Ectodermal cell (in vitro differentiated cells): ENCODE measurements at regions not wholly inside any gene's neighbourhood (a gene's known extent, or its start where the extent isn't known, plus 50 kb on each side); places are given as distances from the start of the nearest gene placed in this dataset.

Experiments used
- H3K27ac ChIP-seq: 2 replicates; pipeline ENCODE4 v1.7.0; 2013; ENCODE audit warnings: mild to moderate bottlenecking, low read depth, low read length; ENCODE audit not compliant: insufficient read depth, poor library complexity, severe bottlenecking
- H3K27me3 ChIP-seq: 2 replicates; pipeline ENCODE4 v1.7.0; 2013; ENCODE audit warnings: mild to moderate bottlenecking, low read length; ENCODE audit not compliant: insufficient read depth, control insufficient read depth, poor library complexity, severe bottlenecking
- H3K36me3 ChIP-seq: one replicate; pipeline ENCODE4 v1.7.0; 2013; ENCODE audit warnings: low read length; ENCODE audit not compliant: control insufficient read depth, insufficient read depth
- H3K4me1 ChIP-seq: one replicate; pipeline ENCODE4 v1.7.0; 2013; ENCODE audit warnings: low read length; ENCODE audit not compliant: control insufficient read depth, insufficient read depth
- H3K4me3 ChIP-seq: 2 replicates; pipeline ENCODE4 v1.7.0; 2013; ENCODE audit warnings: low read depth, low read length, control low read depth; ENCODE audit not compliant: insufficient read depth
- H3K9me3 ChIP-seq: 2 replicates; pipeline ENCODE4 v1.7.0; 2013; ENCODE audit warnings: mild to moderate bottlenecking, low read length, moderate library complexity; ENCODE audit not compliant: control insufficient read depth
- WGBS, 2 experiments: methylation state at CpG; one replicate each; pipeline ENCODE4 v1.1.7; 2013; ENCODE audit warnings: missing lambda C conversion rate in 2 of 2; 5-methylcytosine and 5-hydroxymethylcytosine counted together

GRCh38 chr16:26276289-26276688, 584.5 kb downstream of the HS3ST4 start:
- Histone ChIP-seq H3K27me3 (no peaks in the 10 kb centered on the region), H3K4me3 (no peak overlapping the region), H3K27ac (no peak overlapping the region), H3K4me1 (no peaks in the 10 kb centered on the region), H3K36me3 (no peaks in the 10 kb centered on the region), H3K9me3 (peaks cover 3% of the 10 kb centered on the region)
- 90 to 96% methylated on average over 4 of the region's 4 CpGs for WGBS, 2 experiments

DNA sequence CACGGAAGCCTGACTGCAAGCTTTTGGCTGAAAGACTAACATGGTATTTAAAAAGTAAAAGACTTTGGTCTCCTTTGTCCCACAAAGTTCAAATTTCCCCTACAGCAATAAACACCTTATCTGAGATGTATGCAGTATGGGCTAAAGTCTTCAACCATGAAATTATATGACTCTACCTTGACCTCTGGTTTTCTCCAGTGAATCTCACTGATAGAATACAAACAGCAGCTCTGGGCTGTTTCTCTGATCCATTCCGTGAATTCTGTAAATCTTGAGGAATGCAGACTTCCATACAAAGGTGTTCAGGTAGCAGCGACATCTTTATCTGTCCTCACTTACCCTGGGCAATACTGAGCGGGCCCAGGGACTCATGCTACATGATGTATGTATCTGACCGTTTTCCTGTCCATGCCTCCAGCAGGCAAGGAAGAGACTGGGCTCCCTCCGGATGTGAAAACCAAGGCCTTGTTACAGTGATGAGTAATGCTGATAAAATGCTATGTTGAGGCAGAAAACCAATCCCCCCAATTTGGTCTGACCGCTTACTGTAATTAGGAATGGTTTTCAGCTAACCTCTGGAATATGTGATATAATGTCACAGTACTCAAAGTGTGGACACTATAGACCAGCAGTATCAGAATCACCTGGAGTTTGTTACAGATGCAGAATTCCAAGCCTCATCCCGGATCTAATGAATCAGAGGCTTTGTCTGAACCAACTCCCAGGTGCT, 589.8 kb downstream of the HS3ST4 start:
- Histone ChIP-seq H3K36me3 (no peaks in the 10 kb centered on the region), H3K4me3 (no peak overlapping the region), H3K4me1 (no peaks in the 10 kb centered on the region), H3K27me3 (no peaks in the 10 kb centered on the region), H3K9me3 (peaks cover 3% of the 10 kb centered on the region), H3K27ac (no peak overlapping the region)
- WGBS, 2 experiments, result 80 to 81% methylated on average over 8 of the region's 8 CpGs

- WGBS, 2 experiments, result 84 to 86% methylated on average over 12 of the region's 12 CpGs
- Histone ChIP-seq H3K36me3 (no peaks in the 10 kb centered on the region), H3K9me3 (no peaks in the 10 kb centered on the region), H3K27ac (no peak overlapping the region), H3K4me3 (no peak overlapping the region), H3K4me1 (no peaks in the 10 kb centered on the region), H3K27me3 (no peaks in the 10 kb centered on the region)
Observed at GRCh38 chr16:26295625-26296304, 604.0 kb downstream of the HS3ST4 start.

DNA sequence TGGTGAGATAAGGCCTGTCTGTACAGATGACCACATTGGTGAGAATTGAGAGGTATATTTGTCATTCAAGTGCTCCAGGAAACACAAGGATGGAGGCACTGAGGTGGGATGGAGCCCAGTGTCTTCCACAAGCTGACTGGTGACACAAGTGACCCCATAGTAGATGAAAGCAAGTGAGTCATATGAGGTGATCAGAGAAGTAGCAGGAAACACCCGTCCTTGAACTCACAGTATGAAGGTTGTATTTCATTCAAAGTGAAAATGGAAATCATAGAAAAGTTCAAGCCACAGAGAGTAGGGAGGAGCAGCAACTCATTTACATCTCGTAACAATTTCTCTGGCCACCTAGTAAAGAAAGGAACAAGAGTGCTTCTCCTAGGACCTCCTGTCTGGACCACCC, 609.8 kb downstream of the HS3ST4 start:
- 92 to 100% methylated on average over 2 of the region's 2 CpGs for WGBS, 2 experiments
- H3K27me3 ChIP-seq, result no peaks in the 10 kb centered on the region
- peaks cover 3% of the 10 kb centered on the region for H3K4me1 ChIP-seq
- H3K27ac ChIP-seq, result no peak overlapping the region
- no peaks in the 10 kb centered on the region for H3K9me3 ChIP-seq
- H3K36me3 ChIP-seq, result no peaks in the 10 kb centered on the region
- H3K4me3 ChIP-seq, result no peak overlapping the region

- 77 to 78% methylated on average over 12 of the region's 12 CpGs for WGBS, 2 experiments
- H3K27ac ChIP-seq, result no peak overlapping the region
Observed at GRCh38 chr16:26316683-26317464, 625.1 kb downstream of the HS3ST4 start.

GRCh38 chr16:26317885-26318284, 626.1 kb downstream of the HS3ST4 start:
- Histone ChIP-seq H3K9me3 (no peaks in the 10 kb centered on the region), H3K36me3 (no peaks in the 10 kb centered on the region), H3K27ac (no peak overlapping the region), H3K4me1 (no peaks in the 10 kb centered on the region), H3K4me3 (no peak overlapping the region), H3K27me3 (no peaks in the 10 kb centered on the region)

More at GRCh38 chr16:26316683-26317464, 625.1 kb downstream of the HS3ST4 start:
- Histone ChIP-seq H3K4me1 (no peaks in the 10 kb centered on the region), H3K27me3 (no peaks in the 10 kb centered on the region), H3K9me3 (no peaks in the 10 kb centered on the region), H3K4me3 (no peak overlapping the region), H3K36me3 (no peaks in the 10 kb centered on the region)

DNA sequence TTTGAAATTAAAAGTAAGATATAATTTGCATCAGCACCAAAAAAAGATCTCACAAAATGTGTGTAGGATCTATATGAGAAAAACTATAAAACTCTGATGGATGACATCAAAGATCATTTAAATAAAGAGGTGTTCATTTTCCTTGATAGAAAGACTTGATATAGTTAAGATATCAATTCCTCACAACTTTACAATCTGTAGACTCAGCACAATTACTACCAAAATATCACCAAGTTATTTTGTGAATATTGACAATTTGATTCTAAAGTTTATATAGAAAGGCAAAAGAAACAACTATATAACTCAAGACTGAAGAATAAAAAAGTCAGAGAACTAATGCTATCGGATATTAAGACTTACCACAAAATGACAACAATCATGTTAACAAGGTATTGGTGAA, 638.9 kb downstream of the HS3ST4 start:
- Histone ChIP-seq H3K27me3 (no peaks in the 10 kb centered on the region), H3K4me1 (peaks cover 2% of the 10 kb centered on the region), H3K36me3 (no peaks in the 10 kb centered on the region), H3K9me3 (peaks cover 4% of the 10 kb centered on the region), H3K4me3 (no peak overlapping the region), H3K27ac (no peak overlapping the region)
- no CpG with 5 or more reads among the region's 1 CpG for WGBS, 2 experiments

GRCh38 chr16:26334218-26335111, 642.7 kb downstream of the HS3ST4 start:
- Histone ChIP-seq H3K27me3 (no peaks in the 10 kb centered on the region), H3K4me3 (no peak overlapping the region), H3K36me3 (no peaks in the 10 kb centered on the region), H3K27ac (no peak overlapping the region), H3K4me1 (peaks cover 8% of the 10 kb centered on the region), H3K9me3 (no peaks in the 10 kb centered on the region)
- WGBS, 2 experiments, result 87 to 88% methylated on average over 8 of the region's 8 CpGs

- H3K27me3 ChIP-seq, result no peaks in the 10 kb centered on the region
- no peak overlapping the region for H3K4me3 ChIP-seq
- H3K9me3 ChIP-seq, result no peaks in the 10 kb centered on the region
- peaks cover 8% of the 10 kb centered on the region for H3K4me1 ChIP-seq
- H3K36me3 ChIP-seq, result no peaks in the 10 kb centered on the region
- WGBS, 2 experiments, result 93 to 94% methylated on average over 6 of the region's 6 CpGs
- no peak overlapping the region for H3K27ac ChIP-seq
Observed at GRCh38 chr16:26335236-26335853, 643.6 kb downstream of the HS3ST4 start.
